ENCODE measurements at regions not wholly inside any gene's neighbourhood (a gene's known extent, or its start where the extent isn't known, plus 50 kb on each side); places are given as distances from the start of the nearest gene placed in this dataset.
"Not testable (repeated sequence)": the region's sequence is repeated elsewhere in the genome, so short reads cannot be mapped to it uniquely, and the experiment has no call there.

DNA sequence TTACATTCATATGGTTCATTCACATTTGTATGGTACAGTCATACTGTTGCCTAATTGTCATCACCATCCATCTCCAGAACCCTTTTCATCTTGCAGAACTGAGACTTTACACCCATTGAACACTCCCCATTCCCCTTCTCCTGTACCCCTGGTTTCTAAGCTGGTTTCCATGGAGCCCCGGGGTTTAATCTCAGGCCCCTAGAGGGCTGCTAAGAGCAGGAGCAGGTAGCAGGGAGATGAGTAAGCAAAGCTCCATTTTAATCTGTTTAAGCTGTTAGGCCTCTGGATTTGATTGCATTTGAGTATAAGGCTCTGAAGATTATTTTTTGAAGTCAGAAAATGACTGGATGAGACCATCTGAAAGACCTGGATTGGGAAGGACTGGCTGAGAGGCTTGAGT lies 68.5 kb upstream of the RPL38 start:
- Mint-ChIP-seq H3K27me3 (peaks cover 29 to 47% of the 10 kb centered on the region in 2 donors), H3K4me1 (no peaks in the 10 kb centered on the region), H3K27ac (no peak overlapping the region), H3K36me3 (peaks cover 0 to 4% of the 10 kb centered on the region in 2 donors), H3K9me3 (peaks cover 0 to 17% (median 12%) of the 10 kb centered on the region in 8 donors), H3K4me3 (no peak overlapping the region)
- intact Hi-C loops (cut with micrococcal nuclease): no loop called here
- Histone ChIP-seq H3K36me3 (ENCODE audit: insufficient read depth, low read length) (no peaks in the 10 kb centered on the region), H3K9me3 (ENCODE audit: control insufficient read depth in 1 of 2, low read length in 2 of 2) (no peaks in the 10 kb centered on the region), H3K4me1 (ENCODE audit: insufficient read depth, low read length) (no peaks in the 10 kb centered on the region), H3K27me3 (ENCODE audit: insufficient read depth, low read length) (no peaks in the 10 kb centered on the region), H3K4me3 (ENCODE audit: low read length in 2 of 2) (no peak overlapping the region), H3K27ac (ENCODE audit: low read depth, low read length) (no peak overlapping the region)
- ChIA-PET CTCF (ENCODE audit: partially characterized antibody) (no interaction called here), POLR2A (ENCODE audit: partially characterized antibody) (no interaction called here)
- DNase-seq: no peak

DNA sequence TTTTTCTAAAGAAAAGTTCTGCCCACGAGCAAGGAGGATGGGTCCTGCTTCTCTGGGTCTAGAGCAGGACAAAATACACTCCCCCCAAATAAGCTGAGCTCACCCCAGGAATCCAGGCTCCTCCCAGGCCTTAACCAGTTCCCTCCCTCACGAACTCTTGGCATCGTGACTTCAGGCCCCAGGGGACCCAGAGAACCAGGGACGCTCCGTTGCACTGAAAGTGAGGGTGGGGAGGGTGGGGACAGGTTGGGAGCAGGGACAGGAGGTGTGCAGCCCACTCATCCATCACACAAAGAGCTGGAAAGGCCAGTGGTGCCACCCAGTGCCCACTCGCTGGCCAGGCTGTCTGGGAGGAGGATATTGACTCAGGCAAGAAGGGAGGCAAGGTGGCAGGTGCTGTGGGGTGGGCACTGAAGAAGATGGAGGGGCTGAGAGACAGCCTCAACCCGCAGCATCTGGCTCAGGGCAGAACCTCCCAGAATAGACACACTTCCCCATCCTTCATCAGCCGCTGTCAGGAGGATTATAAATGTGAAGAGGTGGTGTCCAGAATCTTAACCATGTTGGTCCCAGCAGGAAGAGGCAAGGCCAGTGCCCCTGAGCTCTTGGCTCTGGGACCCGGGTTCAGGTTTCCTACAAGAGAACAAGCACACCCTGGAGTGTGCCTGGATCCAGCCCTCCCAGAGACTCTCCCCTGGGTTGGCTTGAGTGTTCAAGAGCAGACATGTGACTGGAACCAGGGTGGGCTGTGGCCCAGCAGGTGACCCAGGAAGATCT lies 67.9 kb upstream of the RPL38 start:
- no peaks in the 10 kb centered on the region for H3K27me3 ChIP-seq (ENCODE audit: insufficient read depth, low read length)
- intact Hi-C loops (cut with micrococcal nuclease): no loop called here
- CTCF ChIA-PET (ENCODE audit: partially characterized antibody): no interaction called here
- POLR2A ChIA-PET (ENCODE audit: partially characterized antibody): no interaction called here
- H3K27ac ChIP-seq (ENCODE audit: low read depth, low read length): no peak overlapping the region
- H3K4me3 ChIP-seq (ENCODE audit: low read length in 2 of 2): no peak overlapping the region
- Mint-ChIP-seq H3K27ac (no peak overlapping the region), H3K4me1 (no peaks in the 10 kb centered on the region), H3K27me3 (peaks cover 29 to 46% of the 10 kb centered on the region in 2 donors), H3K9me3 (peaks cover 0 to 23% (median 18%) of the 10 kb centered on the region in 8 donors), H3K36me3 (peaks cover 0 to 4% of the 10 kb centered on the region in 2 donors), H3K4me3 (no peak overlapping the region)
- no peak for DNase-seq
- no peaks in the 10 kb centered on the region for H3K4me1 ChIP-seq (ENCODE audit: insufficient read depth, low read length)
- no peaks in the 10 kb centered on the region for H3K36me3 ChIP-seq (ENCODE audit: insufficient read depth, low read length)
- no peaks in the 10 kb centered on the region for H3K9me3 ChIP-seq (ENCODE audit: control insufficient read depth in 1 of 2, low read length in 2 of 2)

DNA sequence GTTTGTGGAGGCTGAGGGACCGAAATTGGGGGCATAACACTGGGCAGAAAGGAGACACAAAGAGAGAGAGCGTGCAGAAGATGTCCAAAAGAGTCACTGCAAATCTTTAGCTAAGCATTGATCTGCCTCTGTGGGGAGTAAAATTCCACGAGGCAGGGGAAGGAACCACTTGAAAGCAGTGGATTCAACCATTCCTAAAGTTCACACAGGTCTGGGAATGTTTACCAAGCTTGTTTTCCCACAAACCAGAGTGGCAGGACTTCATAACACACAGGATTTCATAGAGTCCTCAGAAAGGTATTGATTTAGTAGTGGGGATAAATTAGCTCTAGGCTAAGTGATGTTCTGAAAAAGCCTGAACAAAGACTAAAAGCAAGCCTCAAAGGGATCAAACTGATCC lies 66.1 kb upstream of the RPL38 start:
- POLR2A ChIA-PET (ENCODE audit: partially characterized antibody): no interaction called here
- peaks cover 22 to 32% of the 10 kb centered on the region in 2 donors for H3K27me3 Mint-ChIP-seq
- Histone ChIP-seq H3K4me3 (ENCODE audit: low read length in 2 of 2) (no peak overlapping the region), H3K27ac (ENCODE audit: low read depth, low read length) (no peak overlapping the region), H3K27me3 (ENCODE audit: insufficient read depth, low read length) (no peaks in the 10 kb centered on the region), H3K9me3 (ENCODE audit: control insufficient read depth in 1 of 2, low read length in 2 of 2) (peaks cover 0 to 2% of the 10 kb centered on the region in 2 donors), H3K36me3 (ENCODE audit: insufficient read depth, low read length) (no peaks in the 10 kb centered on the region), H3K4me1 (ENCODE audit: insufficient read depth, low read length) (no peaks in the 10 kb centered on the region)
- peaks cover 0 to 41% (median 27%) of the 10 kb centered on the region in 8 donors for H3K9me3 Mint-ChIP-seq
- CTCF ChIA-PET (ENCODE audit: partially characterized antibody): no interaction called here
- no peak for DNase-seq
- H3K4me3 Mint-ChIP-seq: no peak overlapping the region
- H3K36me3 Mint-ChIP-seq: peaks cover 0 to 4% of the 10 kb centered on the region in 2 donors
- no peak overlapping the region for H3K27ac Mint-ChIP-seq
- intact Hi-C loops (cut with micrococcal nuclease): no loop called here
- H3K4me1 Mint-ChIP-seq: no peaks in the 10 kb centered on the region

DNA sequence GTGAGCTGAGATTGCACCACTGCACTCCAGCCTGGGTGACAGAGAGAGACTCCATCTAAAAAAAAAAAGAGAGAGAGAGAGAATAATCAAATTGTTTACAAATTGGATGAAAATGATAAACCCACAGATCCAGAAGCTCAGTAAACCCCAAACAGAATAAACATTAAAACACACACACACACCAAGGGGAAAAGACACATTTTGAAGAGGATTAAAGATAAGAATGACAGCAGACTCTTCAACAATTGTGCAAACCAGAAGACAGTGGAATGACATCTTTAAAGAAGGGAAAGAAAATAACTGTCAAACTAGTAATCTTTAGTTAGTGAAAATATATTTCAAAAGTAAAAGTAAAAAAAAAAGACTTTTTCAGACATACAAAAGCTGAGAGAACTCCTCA lies 64.4 kb upstream of the RPL38 start:
- H3K27me3 Mint-ChIP-seq: peaks cover 18 to 19% of the 10 kb centered on the region in 2 donors
- no peak overlapping the region for H3K4me3 Mint-ChIP-seq
- H3K27ac Mint-ChIP-seq: no peak overlapping the region
- POLR2A ChIA-PET (ENCODE audit: partially characterized antibody): no interaction called here
- H3K4me1 ChIP-seq (ENCODE audit: insufficient read depth, low read length): no peaks in the 10 kb centered on the region
- no peaks in the 10 kb centered on the region for H3K4me1 Mint-ChIP-seq
- no peak overlapping the region for H3K4me3 ChIP-seq (ENCODE audit: low read length in 2 of 2)
- H3K36me3 ChIP-seq (ENCODE audit: insufficient read depth, low read length): no peaks in the 10 kb centered on the region
- H3K27me3 ChIP-seq (ENCODE audit: insufficient read depth, low read length): no peaks in the 10 kb centered on the region
- no peak for DNase-seq
- peaks cover 3 to 58% (median 43%) of the 10 kb centered on the region in 8 donors for H3K9me3 Mint-ChIP-seq
- peaks cover 0 to 8% of the 10 kb centered on the region in 2 donors for H3K9me3 ChIP-seq (ENCODE audit: control insufficient read depth in 1 of 2, low read length in 2 of 2)
- CTCF ChIA-PET (ENCODE audit: partially characterized antibody): no interaction called here
- peaks cover 5 to 7% of the 10 kb centered on the region in 2 donors for H3K36me3 Mint-ChIP-seq
- intact Hi-C loops (cut with micrococcal nuclease): no loop called here
- no peak overlapping the region for H3K27ac ChIP-seq (ENCODE audit: low read depth, low read length)

DNA sequence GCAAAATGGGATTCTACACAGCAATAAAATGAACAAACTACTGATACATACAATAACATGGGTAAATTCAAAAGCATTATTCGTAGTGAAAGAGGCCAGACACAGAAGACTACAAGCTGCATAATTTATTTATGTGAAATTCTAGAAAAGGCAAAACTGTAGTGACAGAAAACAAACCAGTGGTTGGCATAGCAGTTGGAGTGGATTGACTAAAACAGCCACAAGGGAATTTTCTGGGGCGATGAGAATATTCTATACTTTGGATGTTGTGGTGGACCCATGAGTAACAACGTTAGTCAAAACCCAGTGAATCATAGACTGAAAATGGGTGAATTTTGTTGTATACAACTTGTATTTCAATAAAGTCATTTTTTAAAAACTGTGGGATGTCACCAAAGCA lies 63.2 kb upstream of the RPL38 start:
- CTCF ChIA-PET (ENCODE audit: partially characterized antibody): no interaction called here
- Mint-ChIP-seq H3K36me3 (peaks cover 5 to 11% of the 10 kb centered on the region in 2 donors), H3K9me3 (peaks cover 3 to 66% (median 48%) of the 10 kb centered on the region in 8 donors)

DNA sequence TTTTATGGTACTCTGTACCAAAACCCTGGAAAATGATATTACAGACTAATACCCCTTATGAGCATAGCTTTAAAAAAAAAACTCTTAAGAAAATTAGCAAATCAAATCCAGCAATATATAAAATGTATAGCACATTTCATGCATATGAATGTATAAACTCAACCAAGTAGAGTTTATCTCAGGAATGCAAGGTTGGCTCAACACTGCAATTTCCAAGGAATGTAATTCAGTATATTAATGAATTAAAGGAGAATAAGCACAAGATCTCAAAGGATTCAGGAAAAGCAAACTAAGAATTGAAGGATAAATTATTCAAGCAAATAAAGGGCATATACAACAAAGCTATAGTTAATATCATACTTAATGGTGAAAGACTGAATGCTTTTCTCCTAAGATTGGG lies 61.9 kb upstream of the RPL38 start:
- Histone ChIP-seq H3K9me3 (ENCODE audit: control insufficient read depth in 1 of 2, low read length in 2 of 2) (peaks cover 0 to 8% of the 10 kb centered on the region in 2 donors), H3K4me3 (ENCODE audit: low read length in 2 of 2) (no peak overlapping the region), H3K27me3 (ENCODE audit: insufficient read depth, low read length) (no peaks in the 10 kb centered on the region), H3K4me1 (ENCODE audit: insufficient read depth, low read length) (no peaks in the 10 kb centered on the region), H3K27ac (ENCODE audit: low read depth, low read length) (no peak overlapping the region), H3K36me3 (ENCODE audit: insufficient read depth, low read length) (no peaks in the 10 kb centered on the region)
- Mint-ChIP-seq H3K4me1 (no peaks in the 10 kb centered on the region), H3K27ac (no peak overlapping the region), H3K4me3 (no peak overlapping the region), H3K27me3 (peaks cover 8 to 16% of the 10 kb centered on the region in 2 donors), H3K36me3 (peaks cover 5 to 11% of the 10 kb centered on the region in 2 donors), H3K9me3 (peaks cover 3 to 69% (median 49%) of the 10 kb centered on the region in 8 donors)
- POLR2A ChIA-PET (ENCODE audit: partially characterized antibody): no interaction called here
- DNase-seq: no peak
- intact Hi-C loops (cut with micrococcal nuclease): no loop called here
- CTCF ChIA-PET (ENCODE audit: partially characterized antibody): no interaction called here

More for the DNA sequence above, 63.2 kb upstream of the RPL38 start:
- Mint-ChIP-seq H3K27me3 (peaks cover 9 to 16% of the 10 kb centered on the region in 2 donors), H3K27ac (no peak overlapping the region), H3K4me1 (no peaks in the 10 kb centered on the region), H3K4me3 (no peak overlapping the region)
- no peak for DNase-seq
- Histone ChIP-seq H3K4me1 (ENCODE audit: insufficient read depth, low read length) (no peaks in the 10 kb centered on the region), H3K27ac (ENCODE audit: low read depth, low read length) (no peak overlapping the region), H3K9me3 (ENCODE audit: control insufficient read depth in 1 of 2, low read length in 2 of 2) (peaks cover 0 to 8% of the 10 kb centered on the region in 2 donors), H3K4me3 (ENCODE audit: low read length in 2 of 2) (no peak overlapping the region), H3K36me3 (ENCODE audit: insufficient read depth, low read length) (no peaks in the 10 kb centered on the region), H3K27me3 (ENCODE audit: insufficient read depth, low read length) (no peaks in the 10 kb centered on the region)
- POLR2A ChIA-PET (ENCODE audit: partially characterized antibody): no interaction called here
- intact Hi-C loops (cut with micrococcal nuclease): no loop called here

DNA sequence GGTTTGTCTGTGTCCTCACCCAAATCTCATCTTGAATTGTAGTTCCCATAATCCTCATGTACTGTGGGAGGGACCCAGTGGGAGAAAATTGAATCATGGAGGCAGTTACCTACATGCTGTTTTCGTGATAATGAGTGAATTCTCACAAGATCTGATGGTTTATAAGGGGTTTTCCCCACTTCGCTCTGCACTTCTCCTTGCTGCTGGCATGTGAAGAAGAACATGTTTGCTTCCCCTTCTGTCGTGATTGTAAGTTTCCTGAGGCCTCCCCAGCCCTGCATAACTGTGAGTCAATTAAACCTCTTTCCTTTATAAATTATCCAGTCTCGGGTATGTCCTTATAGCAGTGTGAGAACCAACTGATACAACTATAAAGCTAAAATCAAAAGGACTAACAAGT lies 60.2 kb upstream of the RPL38 start:
- Mint-ChIP-seq H3K27me3 (peaks cover 9 to 16% of the 10 kb centered on the region in 2 donors), H3K9me3 (peaks cover 3 to 65% (median 47%) of the 10 kb centered on the region in 8 donors)
- H3K27me3 ChIP-seq (ENCODE audit: insufficient read depth, low read length); CTCF ChIA-PET (ENCODE audit: partially characterized antibody); H3K36me3 Mint-ChIP-seq; H3K4me1 Mint-ChIP-seq; H3K9me3 ChIP-seq (ENCODE audit: control insufficient read depth in 1 of 2, low read length in 2 of 2); H3K36me3 ChIP-seq (ENCODE audit: insufficient read depth, low read length); H3K4me1 ChIP-seq (ENCODE audit: insufficient read depth, low read length); H3K4me3 Mint-ChIP-seq; H3K27ac Mint-ChIP-seq; DNase-seq; POLR2A ChIA-PET (ENCODE audit: partially characterized antibody); H3K27ac ChIP-seq (ENCODE audit: low read depth, low read length); intact Hi-C loops (cut with micrococcal nuclease); H3K4me3 ChIP-seq (ENCODE audit: low read length in 2 of 2): not testable (repeated sequence)
